Progenitor cell of endocrine pancreas (in vitro differentiated cells): ENCODE measurements at regions not wholly inside any gene's neighbourhood (a gene's known extent, or its start where the extent isn't known, plus 50 kb on each side); places are given as distances from the start of the nearest gene placed in this dataset.
"Not testable (repeated sequence)": the region's sequence is repeated elsewhere in the genome, so short reads cannot be mapped to it uniquely, and the experiment has no call there.

Experiments used
- DNase-seq: peaks from one replicate; pipeline ENCODE4 v3.0.0; 2021; ENCODE audit warnings: low spot score; ENCODE audit not compliant: unreplicated experiment
- H3K27ac Mint-ChIP-seq: 2 replicates; pipeline ENCODE4 v1.8.0; 2021; ENCODE audit warnings: mild to moderate bottlenecking, moderate library complexity, mixed read lengths
- H3K27me3 Mint-ChIP-seq: 2 replicates; pipeline ENCODE4 v1.8.0; 2021; ENCODE audit warnings: mixed read lengths
- H3K36me3 Mint-ChIP-seq: 2 replicates; pipeline ENCODE4 v1.8.0; 2022; ENCODE audit warnings: mixed read lengths; ENCODE audit not compliant: insufficient read depth
- H3K4me1 Mint-ChIP-seq: 2 replicates; pipeline ENCODE4 v1.8.0; 2021; ENCODE audit warnings: low read depth, mixed read lengths
- H3K4me3 Mint-ChIP-seq: 2 replicates; pipeline ENCODE4 v1.8.0; 2021; ENCODE audit warnings: low read depth, mild to moderate bottlenecking, moderate library complexity, mixed read lengths
- H3K9me3 Mint-ChIP-seq: 2 replicates; pipeline ENCODE4 v1.8.0; 2021; ENCODE audit warnings: low read depth, mixed read lengths
- CTCF ChIP-seq: fragments of 200-600 bp; sonication (generic); IDR thresholded peaks from one replicate; pipeline ENCODE4 v1.5.0; 2021; ENCODE audit warnings: antibody characterized with exemption, mild to moderate bottlenecking; ENCODE audit not compliant: unreplicated experiment

- no peak for TF ChIP-seq CTCF
- no peak for DNase-seq
Observed at GRCh38 chr18:24613896-24614640, 153.6 kb downstream of the HRH4 start.

GRCh38 chr18:24616653-24617052 lies 156.2 kb downstream of the HRH4 start:
- TF ChIP-seq CTCF, result no peak
- no peak overlapping the region for H3K27ac Mint-ChIP-seq

More at GRCh38 chr18:24613896-24614640, 153.6 kb downstream of the HRH4 start:
- H3K36me3 Mint-ChIP-seq, result no peaks in the 10 kb centered on the region
- H3K9me3 Mint-ChIP-seq, result peaks cover 10% of the 10 kb centered on the region
- peaks cover 3% of the 10 kb centered on the region for H3K27me3 Mint-ChIP-seq
- H3K4me3 Mint-ChIP-seq, result no peak overlapping the region
- H3K4me1 Mint-ChIP-seq, result peaks cover 8% of the 10 kb centered on the region
- H3K27ac Mint-ChIP-seq, result no peak overlapping the region

GRCh38 chr18:24624421-24624820 lies 164.0 kb downstream of the HRH4 start:
- H3K27ac Mint-ChIP-seq, result not testable (repeated sequence)

More at GRCh38 chr18:24616653-24617052, 156.2 kb downstream of the HRH4 start:
- H3K4me1 Mint-ChIP-seq, result peaks cover 8% of the 10 kb centered on the region
- no peak overlapping the region for H3K4me3 Mint-ChIP-seq
- DNase-seq, result no peak
- peaks cover 3% of the 10 kb centered on the region for H3K27me3 Mint-ChIP-seq
- H3K36me3 Mint-ChIP-seq, result no peaks in the 10 kb centered on the region
- H3K9me3 Mint-ChIP-seq, result peaks cover 10% of the 10 kb centered on the region

GRCh38 chr18:24627644-24628315 lies 167.3 kb downstream of the HRH4 start:
- no peak for DNase-seq

More at GRCh38 chr18:24624421-24624820, 164.0 kb downstream of the HRH4 start:
- not testable (repeated sequence) for H3K9me3 Mint-ChIP-seq, DNase-seq, H3K27me3 Mint-ChIP-seq, H3K36me3 Mint-ChIP-seq, H3K4me3 Mint-ChIP-seq, H3K4me1 Mint-ChIP-seq

GRCh38 chr18:24628326-24628725 lies 167.9 kb downstream of the HRH4 start:
- no peak for DNase-seq
- H3K27me3 Mint-ChIP-seq, result peaks cover 10% of the 10 kb centered on the region
- TF ChIP-seq CTCF, result no peak
- no peaks in the 10 kb centered on the region for H3K36me3 Mint-ChIP-seq
- no peaks in the 10 kb centered on the region for H3K4me1 Mint-ChIP-seq
- H3K4me3 Mint-ChIP-seq, result no peak overlapping the region
- H3K9me3 Mint-ChIP-seq, result no peaks in the 10 kb centered on the region
- H3K27ac Mint-ChIP-seq, result no peak overlapping the region

More at GRCh38 chr18:24627644-24628315, 167.3 kb downstream of the HRH4 start:
- H3K4me1 Mint-ChIP-seq, result no peaks in the 10 kb centered on the region
- no peaks in the 10 kb centered on the region for H3K36me3 Mint-ChIP-seq
- no peaks in the 10 kb centered on the region for H3K9me3 Mint-ChIP-seq
- H3K4me3 Mint-ChIP-seq, result no peak overlapping the region
- peaks cover 10% of the 10 kb centered on the region for H3K27me3 Mint-ChIP-seq
- TF ChIP-seq CTCF, result no peak
- no peak overlapping the region for H3K27ac Mint-ChIP-seq
